ENCODE measurements at regions not wholly inside any gene's neighbourhood (a gene's known extent, or its start where the extent isn't known, plus 50 kb on each side); places are given as distances from the start of the nearest gene placed in this dataset.
"Not testable (repeated sequence)": the region's sequence is repeated elsewhere in the genome, so short reads cannot be mapped to it uniquely, and the experiment has no call there.

GRCh38 chr3:137669519-137670060 lies 94.5 kb upstream of the SOX14 start:
- no peak for DNase-seq

- peak; percentile 0 for DNase-seq
Observed at GRCh38 chr3:137687181-137687879, 76.8 kb upstream of the SOX14 start.

GRCh38 chr3:137692803-137693431 lies 71.2 kb upstream of the SOX14 start:
- peak; percentile 2 for DNase-seq

- no peak for DNase-seq
Observed at GRCh38 chr3:137693791-137694190, 70.3 kb upstream of the SOX14 start.

- DNase-seq: no peak
Observed at GRCh38 chr3:137694836-137695235, 69.3 kb upstream of the SOX14 start.

GRCh38 chr3:137695351-137695750 lies 68.8 kb upstream of the SOX14 start:
- DNase-seq: no peak

- DNase-seq: peak; percentile 3
Observed at GRCh38 chr3:137709011-137709601, 55.0 kb upstream of the SOX14 start.

GRCh38 chr3:137713965-137714364 lies 50.1 kb upstream of the SOX14 start:
- not testable (repeated sequence) for DNase-seq

Measured in NCI-H510A treated with DMSO at 0.1 percent for 48 hours (cell line).